K562 (cell line): ENCODE measurements at regions not wholly inside any gene's neighbourhood (a gene's known extent, or its start where the extent isn't known, plus 50 kb on each side); places are given as distances from the start of the nearest gene placed in this dataset.

Source experiments
- CTCF ChIP-seq, 3 experiments: IDR thresholded peaks in 2 of 3; conservative IDR thresholded peaks in 1 of 3; 2 replicates each; pipeline ENCODE4 v1.5.1; 2011 to 2012; ENCODE audit warnings: low read length in 3 of 3, mild to moderate bottlenecking in 3 of 3, control low read depth in 2 of 3, improper control_type of control experiment in 1 of 3, inconsistent platforms in 1 of 3, low read depth in 1 of 3, mixed read lengths in 1 of 3, moderate library complexity in 1 of 3; ENCODE audit not compliant: insufficient read depth in 2 of 3
- FOXP1 ChIP-seq: sonication (generic); formaldehyde crosslinking; IDR thresholded peaks from 2 replicates; pipeline ENCODE4 v1.8.0; 2022; ENCODE audit warnings: mild to moderate bottlenecking, missing genetic modification reagents
- MXI1 ChIP-seq: IDR thresholded peaks from 2 replicates; pipeline ENCODE4 v1.6.1; 2011; ENCODE audit warnings: low read depth, mild to moderate bottlenecking, improper control_type of control experiment, low read length
- NR3C1 ChIP-seq: sonication (generic); formaldehyde crosslinking; IDR thresholded peaks from 2 replicates; pipeline ENCODE4 v1.8.1; 2022; ENCODE audit warnings: missing genetic modification reagents
- POLR2H ChIP-seq: IDR thresholded peaks from 2 replicates; pipeline ENCODE4 v1.6.1; 2016; ENCODE audit warnings: missing genetic modification characterization, low read depth, mild to moderate bottlenecking, control low read depth, missing compliant biosample characterization, moderate library complexity
- SETDB1 ChIP-seq: IDR thresholded peaks from one replicate; pipeline ENCODE4 v1.6.1; 2012; ENCODE audit warnings: low read length, control low read depth, inconsistent platforms
- TAF1 ChIP-seq: IDR thresholded peaks from 2 replicates; pipeline ENCODE4 v1.6.1; 2011; ENCODE audit warnings: mild to moderate bottlenecking, low read length, moderate library complexity; ENCODE audit not compliant: insufficient read depth, control insufficient read depth, severe bottlenecking; ENCODE audit errors: extremely low read depth

- TF ChIP-seq FOXP1 (CRISPR knock-in tag), result no peak
- TF ChIP-seq CTCF (IDR thresholded peaks at IDR 0.05 in 2 of 3, conservative IDR thresholded peaks at IDR 0.05 in 1 of 3; ENCODE audit: insufficient read depth in 2 of 3, low read depth in 1 of 3, low read length in 3 of 3), result no peak
- no peak for TF ChIP-seq MXI1
- TF ChIP-seq POLR2H (tag), result no peak
- no peak for TF ChIP-seq NR3C1 (CRISPR knock-in tag)
- no peak for TF ChIP-seq TAF1
- TF ChIP-seq SETDB1, result no peak
Observed at GRCh38 chr13:73228546-73228945, 169.7 kb downstream of the KLF5 start.
